ENCODE measurements at regions not wholly inside any gene's neighbourhood (a gene's known extent, or its start where the extent isn't known, plus 50 kb on each side); places are given as distances from the start of the nearest gene placed in this dataset.
"Not testable (repeated sequence)": the region's sequence is repeated elsewhere in the genome, so short reads cannot be mapped to it uniquely, and the experiment has no call there.

DNA sequence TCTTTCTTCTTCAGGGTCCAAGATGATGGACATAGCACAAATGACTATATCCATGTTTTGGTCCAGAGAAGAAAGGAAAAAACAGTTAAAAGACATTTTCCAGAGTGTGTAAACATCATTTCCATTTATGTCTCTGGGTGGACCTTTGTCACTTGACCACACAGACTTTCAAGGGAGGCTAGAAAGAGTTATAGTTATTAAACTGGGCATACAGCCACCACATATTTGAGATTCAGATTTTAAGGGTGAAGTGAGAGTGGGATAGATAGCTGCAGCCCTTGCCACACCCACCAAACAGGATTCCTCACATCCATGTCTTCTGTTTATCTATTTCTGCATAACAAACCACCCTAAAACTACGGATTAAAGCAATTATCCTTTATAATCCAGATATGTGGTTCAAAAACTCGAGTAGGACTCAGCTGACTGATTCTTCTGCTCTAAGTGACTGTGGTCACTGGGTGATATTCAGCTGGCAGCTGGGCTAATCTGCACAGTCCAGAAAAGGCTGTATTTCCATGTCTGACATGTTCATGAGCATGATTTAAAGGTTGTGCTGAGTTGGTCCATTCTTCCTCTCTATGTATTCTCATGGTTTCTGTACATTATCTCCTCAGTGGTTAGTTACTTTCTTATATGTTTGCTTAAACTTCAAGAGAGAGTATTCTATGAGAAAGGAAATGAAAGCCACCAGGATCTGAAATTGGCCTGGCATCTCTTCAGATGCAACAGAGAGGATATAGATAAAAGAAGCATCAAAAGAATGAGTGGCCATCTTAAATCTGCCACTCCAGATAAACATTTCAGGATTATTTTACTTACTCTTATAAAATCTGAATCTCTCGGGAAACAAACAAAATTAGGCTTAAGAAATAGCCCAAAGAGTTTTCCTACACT lies 459.8 kb upstream of the CTSO start:
- no peak for DNase-seq

DNA sequence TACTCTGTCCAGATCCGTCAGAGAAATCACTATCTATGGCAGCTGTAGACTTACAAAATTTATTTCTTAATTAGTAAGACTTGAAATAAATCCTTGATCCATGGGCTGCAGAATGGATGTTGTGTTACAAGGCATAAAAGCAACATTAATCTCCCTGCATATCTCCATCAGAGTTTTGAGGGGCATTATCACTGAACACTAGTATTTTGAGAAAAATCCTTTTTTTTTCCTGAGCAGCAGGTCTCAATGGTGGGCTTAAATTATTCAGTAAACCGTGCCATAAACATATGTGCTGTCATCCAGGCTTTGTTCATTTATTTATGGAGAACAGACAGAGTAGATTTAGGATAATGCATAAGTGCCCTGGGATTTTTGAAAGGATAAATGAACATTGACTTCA lies 457.9 kb upstream of the CTSO start:
- no peak for DNase-seq

DNA sequence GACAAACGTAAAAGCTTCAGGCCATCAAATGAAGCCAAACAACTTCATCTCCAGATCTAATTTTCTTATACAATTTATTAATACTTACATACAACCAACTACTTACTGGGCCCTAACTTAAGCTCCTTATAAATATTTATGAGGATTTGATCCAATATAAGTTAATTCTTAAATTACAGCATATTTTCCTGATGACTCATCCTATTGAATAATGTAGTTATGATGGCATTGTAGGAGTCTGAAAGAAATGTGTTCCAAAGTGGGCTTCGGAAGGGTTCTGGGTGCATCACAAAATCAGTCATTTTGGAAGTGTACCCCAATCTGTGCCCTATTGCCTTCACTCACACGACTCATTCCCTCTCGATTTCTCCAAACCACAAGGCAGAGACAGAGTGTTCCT lies 455.1 kb upstream of the CTSO start:
- DNase-seq = no peak

DNA sequence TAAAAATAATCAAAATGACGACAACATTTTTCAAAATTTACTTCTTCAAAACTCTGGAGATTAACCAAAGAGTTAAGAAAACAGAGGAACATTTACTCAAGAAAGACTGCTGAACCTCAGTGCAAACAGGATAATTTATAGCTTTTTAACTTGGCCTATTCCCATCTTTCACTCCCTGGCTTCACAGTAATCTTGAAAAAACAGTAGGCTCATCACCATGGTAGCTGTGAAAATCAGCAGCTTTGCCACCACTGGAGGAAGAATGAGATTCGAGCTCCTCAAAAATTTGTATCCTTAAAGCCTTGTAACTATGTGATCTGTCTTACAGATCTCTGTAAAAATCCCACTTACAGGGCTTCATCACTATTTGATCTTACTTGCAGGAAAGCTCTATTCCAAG lies 447.7 kb upstream of the CTSO start:
- peak in 5 of 58 donors; percentile 6 to 33 (median 11) for DNase-seq

DNA sequence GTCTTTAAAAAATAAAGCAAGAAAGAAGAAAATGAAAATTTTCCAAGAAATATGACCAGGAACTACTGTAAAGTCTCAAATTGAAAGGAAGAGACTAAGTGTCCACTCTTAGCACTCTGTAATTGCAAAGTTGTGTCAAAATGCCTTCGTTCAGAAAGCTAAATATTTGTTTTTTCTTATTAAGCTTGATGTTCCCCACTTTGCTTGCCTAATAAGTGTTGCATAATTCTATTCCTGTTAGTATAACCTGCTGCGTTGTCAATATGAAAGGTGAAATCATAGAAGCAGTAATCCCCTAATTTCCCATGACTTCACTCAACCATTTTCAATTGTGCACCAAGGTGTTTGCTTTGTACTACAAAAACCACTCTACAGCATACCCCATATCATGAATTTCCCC lies 442.9 kb upstream of the CTSO start:
- DNase-seq = no peak

DNA sequence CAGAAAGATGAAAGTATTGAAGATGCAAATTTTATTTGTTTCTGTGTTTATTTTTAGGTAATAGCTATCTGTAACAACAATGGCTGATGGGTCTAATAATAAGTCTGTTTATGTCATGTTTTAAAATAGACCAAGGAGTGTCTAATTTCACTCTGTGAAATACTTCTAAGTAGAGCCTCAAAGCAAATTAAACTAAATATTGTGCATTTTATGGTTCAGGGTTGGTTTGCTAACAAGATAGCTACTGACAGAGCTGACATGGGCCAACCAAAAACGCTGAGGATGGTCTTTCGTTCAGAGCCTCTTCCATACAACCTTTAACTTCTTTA lies 437.6 kb upstream of the CTSO start:
- no peak for DNase-seq

DNA sequence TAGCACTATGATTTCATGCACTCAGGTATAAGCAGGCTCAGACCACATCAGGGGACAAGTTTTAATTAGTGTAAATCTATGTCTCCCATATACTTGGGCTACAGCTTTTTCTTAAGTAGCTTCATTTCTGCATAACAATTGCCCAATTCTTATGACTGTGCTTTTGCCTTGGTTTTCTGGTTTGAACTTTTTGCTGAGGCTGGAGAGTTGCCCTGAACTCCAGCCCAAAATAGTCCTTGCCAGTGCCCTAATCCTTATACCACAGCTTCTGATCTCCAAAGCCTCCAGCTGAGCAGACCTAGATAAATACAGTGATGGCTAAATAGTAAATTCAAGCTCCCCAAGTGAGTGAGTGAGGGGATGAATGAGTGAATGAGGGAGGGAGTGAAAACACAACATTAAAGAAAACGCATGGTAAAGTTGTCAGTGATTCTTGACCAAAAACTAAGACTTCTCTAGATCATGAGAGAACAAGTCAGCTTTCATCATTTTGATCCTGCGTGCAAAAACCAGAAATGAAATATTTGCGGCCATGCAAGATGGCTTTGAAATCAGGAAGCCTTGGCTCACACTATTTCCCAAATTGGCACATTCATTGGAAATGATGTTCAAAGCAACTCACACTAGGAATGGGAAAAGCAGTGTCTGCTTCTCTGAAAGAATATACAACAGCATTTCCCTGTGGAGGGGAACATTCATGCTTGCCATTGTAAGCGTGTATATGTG lies 437.1 kb upstream of the CTSO start:
- DNase-seq = peak in 3 of 58 donors; percentile 1 to 4 (median 1)

DNA sequence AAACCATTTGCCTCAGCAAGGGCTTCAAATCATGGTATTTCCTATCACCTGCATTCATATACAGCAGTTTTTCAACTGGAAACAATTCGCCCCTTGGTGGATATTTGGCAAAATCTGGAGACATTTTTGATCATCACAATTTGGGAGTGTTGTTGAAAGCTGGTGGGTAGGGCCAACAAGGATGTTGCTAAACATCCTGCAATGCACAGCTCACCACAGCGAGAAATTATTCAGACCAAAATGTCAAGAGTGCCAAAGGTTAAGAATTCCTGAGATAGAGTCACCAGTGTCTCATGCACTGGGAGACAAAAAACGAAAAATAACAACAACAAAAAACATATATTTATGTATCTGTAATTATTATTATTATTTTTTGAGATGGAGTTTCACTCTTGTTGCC lies 435.2 kb upstream of the CTSO start:
- DNase-seq = no peak

DNA sequence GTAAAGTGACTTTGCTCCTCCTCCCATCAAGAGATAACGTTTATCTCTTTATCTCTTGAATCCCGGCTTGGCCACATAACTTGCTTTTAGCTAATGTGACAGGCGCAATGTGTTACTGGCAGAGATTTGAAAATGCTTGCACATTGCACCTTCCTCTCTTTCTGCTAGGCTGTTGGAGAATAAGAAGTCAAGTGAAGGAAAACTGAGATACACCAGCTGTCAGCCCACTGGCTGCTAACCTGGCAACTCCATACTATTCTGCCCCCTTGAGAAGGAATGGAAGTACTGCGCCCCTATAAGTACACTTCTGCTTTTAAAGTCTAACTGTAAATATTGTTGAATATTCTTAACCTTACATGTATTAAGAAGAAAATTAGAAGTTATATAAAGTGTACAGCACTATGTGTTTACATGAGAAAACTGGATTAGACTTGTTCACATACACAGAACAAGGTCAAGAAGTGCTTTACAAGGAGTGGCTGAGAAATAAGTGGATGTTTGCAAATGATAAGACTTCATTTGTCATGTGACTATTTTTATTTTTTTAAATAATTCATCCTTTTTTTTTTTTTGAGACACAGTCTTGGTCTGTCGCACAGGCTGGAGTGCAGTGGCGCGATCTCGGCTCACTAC lies 424.5 kb upstream of the CTSO start:
- DNase-seq = no peak

DNA sequence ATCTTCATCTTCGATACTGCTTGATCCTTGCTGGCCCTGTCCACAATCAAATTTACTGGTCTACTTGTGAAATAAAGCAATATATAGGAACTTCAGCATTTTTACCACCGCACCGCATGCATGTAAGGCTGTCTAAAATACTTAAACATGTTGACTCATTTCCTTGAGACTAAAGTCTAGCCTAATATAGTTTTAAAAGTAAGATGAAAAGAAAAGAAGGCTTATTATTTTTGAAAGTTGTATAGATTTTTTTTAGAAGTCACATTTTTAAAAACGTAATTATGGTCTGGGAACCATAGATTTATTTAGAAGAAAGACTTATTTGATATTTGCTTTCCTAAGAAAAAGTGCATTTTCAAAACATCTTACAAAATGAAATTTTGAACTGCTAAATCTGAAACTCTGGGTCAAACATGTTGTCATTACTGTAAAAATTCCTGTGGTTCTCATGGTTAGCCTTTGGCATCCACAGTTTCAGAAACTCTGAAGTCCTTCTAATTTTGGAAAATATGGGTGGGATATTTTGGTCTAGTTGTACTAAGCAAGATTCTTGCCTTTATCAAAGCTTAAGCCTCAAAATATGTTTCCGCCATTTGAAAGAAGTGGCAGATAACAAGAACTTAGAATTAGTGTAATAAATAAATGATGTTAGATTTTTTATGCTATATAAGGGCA lies 423.5 kb upstream of the CTSO start:
- no peak for DNase-seq

DNA sequence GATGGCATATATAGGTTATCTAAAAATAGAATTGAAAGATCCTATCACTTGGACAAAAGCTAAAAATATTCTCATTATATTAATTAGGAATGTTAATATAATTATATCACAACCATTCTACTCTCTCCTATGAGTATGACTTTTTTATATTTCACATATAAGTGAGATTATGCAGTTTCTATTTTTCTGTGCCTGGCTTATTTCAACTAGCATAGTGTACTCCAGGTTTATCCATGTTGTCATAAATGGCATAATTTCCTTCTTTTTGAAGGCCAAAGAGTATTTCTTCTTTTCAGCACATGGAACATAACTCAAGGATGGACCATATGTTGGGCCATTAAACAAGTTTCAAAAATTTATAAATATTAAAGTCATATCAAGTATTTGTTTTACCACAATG lies 421.2 kb upstream of the CTSO start:
- no peak for DNase-seq

DNA sequence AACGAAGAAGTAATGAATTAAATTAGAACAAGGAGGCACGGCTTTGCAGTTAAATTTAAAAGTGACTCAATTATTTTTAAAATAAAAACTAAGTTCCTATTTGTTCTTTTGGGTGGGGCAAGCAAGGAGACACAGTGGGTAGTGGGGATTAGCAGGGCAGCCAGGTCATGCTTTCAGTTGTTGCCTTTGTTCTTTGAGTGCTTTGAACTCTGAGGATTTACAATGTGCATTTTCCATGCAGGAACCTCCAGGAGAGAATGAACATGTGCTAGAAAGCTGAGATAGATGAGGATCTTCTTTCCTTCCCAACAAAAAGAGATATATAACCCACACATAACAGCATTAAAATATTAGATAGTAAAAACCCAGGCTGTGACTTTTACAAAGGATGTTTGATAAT lies 420.4 kb upstream of the CTSO start:
- no peak for DNase-seq

DNA sequence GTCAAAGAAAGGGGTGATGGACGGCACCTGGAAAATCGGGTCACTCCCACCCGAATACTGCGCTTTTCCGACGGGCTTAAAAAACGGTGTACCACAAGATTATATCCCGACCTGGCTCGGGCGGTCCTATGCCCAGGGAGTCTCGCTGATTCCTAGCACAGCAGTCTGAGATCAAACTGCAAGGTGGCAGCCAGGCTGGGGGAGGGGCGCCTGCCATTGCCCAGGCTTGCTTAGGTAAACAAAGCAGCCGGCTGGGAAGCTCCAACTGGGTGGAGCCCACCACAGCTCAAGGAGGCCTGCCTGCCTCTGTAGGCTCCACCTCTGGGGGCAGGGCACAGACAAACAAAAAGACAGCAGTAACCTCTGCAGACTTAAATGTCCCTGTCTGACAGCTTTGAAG lies 413.8 kb upstream of the CTSO start:
- DNase-seq = not testable (repeated sequence)

DNA sequence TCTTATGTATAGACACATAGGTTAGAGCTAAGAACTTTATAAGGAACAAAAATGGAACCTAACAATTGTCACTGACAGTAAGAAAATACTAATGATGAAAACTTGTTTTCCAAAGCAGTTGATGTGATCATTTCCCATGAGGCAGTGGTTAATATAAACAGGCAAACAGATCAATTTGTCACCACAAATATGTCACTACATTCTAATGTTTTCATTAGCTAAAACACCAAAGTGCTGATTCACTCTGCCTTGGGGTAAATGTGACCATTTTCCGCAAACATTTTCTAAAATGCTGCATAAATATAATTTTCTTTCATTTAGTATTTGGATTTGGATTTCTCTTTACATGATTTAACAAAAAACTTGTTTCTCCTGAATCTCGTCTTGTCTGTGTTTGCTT lies 408.9 kb upstream of the CTSO start:
- DNase-seq = no peak

DNA sequence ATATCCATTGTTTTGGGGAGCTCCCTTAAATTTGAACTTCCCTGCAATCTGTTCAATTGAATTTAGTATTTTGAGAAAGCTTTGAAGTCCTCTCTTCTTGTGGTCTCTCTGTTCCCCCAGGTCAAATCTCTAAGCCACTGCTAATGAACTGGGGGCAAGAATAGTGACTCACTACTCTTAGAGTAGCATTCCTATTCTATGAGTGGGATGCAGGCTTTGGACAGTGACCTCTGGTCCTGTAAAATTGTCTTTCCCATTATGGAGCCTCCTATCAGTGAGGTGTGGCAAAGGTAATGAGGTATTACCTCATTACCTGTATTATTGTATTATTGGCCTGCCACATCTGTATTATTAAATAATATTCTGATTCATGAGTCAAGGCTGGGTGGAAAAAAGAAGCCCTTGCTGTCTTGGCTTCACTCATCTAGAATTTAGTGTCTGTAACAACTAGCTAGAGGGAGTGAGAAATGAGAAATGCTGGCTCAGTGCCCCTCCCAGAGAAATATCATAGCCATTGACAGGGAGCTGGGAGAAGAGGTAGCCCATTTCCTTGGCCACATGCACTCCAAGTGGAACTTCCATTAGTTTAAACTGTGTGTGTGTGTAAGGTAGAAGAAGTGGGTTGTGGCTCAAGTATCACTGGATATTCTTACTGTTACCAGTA lies 393.9 kb upstream of the CTSO start:
- DNase-seq = no peak

DNA sequence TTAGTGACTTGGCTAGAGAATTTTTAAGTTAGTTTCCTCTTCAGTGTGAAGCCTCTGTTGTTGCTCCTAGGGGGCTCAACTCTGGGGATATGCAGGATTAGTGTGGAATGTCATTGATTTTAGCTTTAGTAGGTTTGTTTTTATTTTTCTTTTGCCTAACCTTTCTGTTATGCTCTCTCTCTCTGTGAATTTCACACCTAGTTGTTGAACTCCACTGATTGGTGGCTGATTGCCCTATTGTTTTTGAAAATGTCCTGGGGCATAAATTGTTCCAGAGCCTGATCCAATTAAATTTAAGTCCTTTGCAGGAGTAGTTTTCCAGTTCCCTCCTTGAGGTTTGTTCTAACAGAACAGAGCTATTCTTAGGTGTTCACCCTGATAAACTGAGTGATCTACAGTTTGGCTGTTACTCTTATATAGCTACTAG lies 393.3 kb upstream of the CTSO start:
- DNase-seq = no peak

DNA sequence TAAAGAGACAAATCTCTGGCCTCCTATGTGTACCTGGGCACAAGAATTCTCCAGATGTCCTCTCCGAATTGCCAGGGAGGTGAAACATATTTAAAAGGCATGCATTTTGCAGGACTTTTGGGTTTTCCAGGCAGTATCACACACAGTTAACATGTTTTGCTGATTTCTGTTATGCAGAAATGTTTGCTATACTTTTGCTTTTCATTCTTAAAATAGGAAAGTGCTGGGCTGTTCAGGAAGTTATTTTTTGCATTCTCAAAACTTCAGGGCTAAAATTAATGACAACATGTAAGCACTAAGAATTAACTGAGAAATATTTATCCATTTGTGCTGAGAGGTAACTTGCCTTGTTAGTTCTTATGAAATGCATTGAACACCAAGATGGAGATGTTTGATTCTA lies 390.7 kb upstream of the CTSO start:
- DNase-seq = no peak

DNA sequence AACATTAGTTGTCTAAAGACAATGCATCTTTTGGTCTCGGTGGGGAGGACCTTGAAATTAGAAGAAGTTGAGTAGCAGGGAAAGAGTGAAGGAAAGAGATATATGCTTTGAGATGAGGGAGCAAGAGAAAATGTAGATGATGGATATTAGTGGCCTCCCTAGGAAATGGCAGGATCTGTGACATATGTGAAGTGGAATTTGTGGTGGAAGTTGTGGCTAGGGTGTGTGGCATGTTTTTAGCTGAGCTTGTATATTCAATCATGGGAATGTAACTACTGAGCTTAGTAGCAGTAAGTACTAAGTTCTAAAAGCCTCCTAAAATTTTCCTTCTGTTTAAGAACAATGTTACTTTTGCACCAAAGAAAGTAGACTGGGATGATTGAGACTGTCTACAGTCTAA lies 382.8 kb upstream of the CTSO start:
- DNase-seq = no peak

DNA sequence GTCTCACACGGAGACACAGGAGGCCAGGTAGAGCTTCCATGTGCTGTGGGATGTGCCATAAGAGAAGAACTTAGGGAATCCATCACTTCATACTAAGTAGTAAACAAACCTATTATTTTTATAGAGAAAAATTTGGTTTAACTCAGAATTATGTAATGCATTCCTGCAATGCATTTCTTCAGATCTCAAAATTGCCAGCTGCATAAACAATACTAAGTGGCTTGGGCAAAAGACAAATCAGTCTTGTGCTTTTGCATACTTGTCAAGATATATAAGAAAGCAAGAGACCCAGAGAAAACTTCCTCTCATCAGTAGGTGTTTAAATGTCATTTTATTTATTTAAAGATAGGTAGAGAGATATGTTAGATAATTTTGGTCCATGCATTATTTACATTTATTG lies 382.1 kb upstream of the CTSO start:
- no peak for DNase-seq

DNA sequence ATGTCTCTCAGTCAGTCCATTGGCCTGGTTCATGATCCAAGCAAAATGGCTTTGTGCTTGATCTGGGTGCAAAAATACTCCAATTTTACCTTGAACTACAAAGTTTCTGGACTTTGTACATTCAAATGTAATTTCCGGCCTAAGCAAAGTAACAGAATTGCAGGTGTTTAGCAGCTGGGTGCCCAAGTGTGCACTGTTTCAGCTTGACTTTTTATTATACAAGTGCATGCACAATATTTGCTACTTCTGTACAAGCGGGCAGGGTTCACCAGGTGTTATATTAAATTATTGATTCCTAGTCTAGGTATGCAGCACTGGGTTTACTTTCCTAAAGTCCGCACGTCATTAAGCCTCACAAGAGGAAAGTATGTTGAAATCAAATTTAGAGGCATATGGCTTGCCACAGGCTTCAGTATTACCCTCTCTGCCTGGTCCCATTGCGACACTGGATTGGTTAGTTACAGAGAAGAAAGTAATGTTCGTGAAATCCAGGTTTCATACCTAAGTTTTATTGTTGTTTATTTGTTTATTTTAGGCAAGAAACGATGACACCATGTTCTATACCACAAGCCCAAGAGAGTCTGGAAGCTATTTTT lies 376.9 kb upstream of the CTSO start:
- no peak for DNase-seq

DNA sequence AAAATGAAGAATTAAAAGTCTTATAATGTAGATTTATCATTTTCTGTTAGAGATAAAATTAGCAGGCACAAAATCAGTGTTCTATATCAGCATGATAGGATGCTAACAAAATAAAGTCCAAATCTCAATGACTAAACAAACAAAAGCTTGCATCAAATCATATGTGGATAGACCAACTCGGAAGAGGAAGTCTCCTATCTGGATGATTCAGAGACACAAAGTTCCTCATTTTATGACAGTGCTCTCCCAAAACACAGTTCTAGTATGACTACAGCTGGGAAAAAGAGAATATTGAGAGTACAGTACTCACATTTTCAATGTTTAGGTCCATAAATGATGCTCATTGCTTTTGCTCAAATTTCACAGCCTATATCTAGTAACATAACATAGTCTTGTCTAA lies 376.1 kb upstream of the CTSO start:
- DNase-seq = no peak
